Subcutaneous abdominal adipose tissue (tissue), 5 donors: ENCODE measurements at regions not wholly inside any gene's neighbourhood (a gene's known extent, or its start where the extent isn't known, plus 50 kb on each side); places are given as distances from the start of the nearest gene placed in this dataset.
"Not testable (repeated sequence)": the region's sequence is repeated elsewhere in the genome, so short reads cannot be mapped to it uniquely, and the experiment has no call there.

ENCODE experiments used
- H3K27ac ChIP-seq: one replicate; pipeline ENCODE4 v1.7.0; 2013; ENCODE audit warnings: low read depth, mild to moderate bottlenecking, inconsistent platforms, low read length, moderate library complexity
- H3K27me3 ChIP-seq, 5 donors: one replicate each; pipeline ENCODE4 v1.7.0; 2013; ENCODE audit warnings: low read length in 5 of 5, inconsistent platforms in 1 of 5; ENCODE audit not compliant: control insufficient read depth in 5 of 5, insufficient read depth in 4 of 5
- H3K36me3 ChIP-seq, 5 donors: one replicate each; pipeline ENCODE4 v1.7.0; 2013; ENCODE audit warnings: low read length in 5 of 5; ENCODE audit not compliant: control insufficient read depth in 5 of 5, insufficient read depth in 5 of 5
- H3K4me1 ChIP-seq, 5 donors: one replicate each; pipeline ENCODE4 v1.7.0; 2013; ENCODE audit warnings: low read length in 5 of 5, mild to moderate bottlenecking in 3 of 5, moderate library complexity in 1 of 5; ENCODE audit not compliant: control insufficient read depth in 5 of 5, insufficient read depth in 5 of 5
- H3K4me3 ChIP-seq, 5 donors: one replicate each; pipeline ENCODE4 v1.7.0; 2013; ENCODE audit warnings: low read length in 5 of 5, low read depth in 1 of 5
- H3K9ac ChIP-seq, 5 donors: one replicate each; pipeline ENCODE4 v1.7.0; 2013; ENCODE audit warnings: low read length in 5 of 5, mild to moderate bottlenecking in 4 of 5, moderate library complexity in 3 of 5
- H3K9me3 ChIP-seq, 5 donors: one replicate each; pipeline ENCODE4 v1.7.0; 2013; ENCODE audit warnings: low read length in 5 of 5; ENCODE audit not compliant: control insufficient read depth in 5 of 5
- donor health status: healthy.
- donor health status: healthy.
- donor health status: healthy.
- donor health status: healthy.
- donor health status: healthy.

DNA sequence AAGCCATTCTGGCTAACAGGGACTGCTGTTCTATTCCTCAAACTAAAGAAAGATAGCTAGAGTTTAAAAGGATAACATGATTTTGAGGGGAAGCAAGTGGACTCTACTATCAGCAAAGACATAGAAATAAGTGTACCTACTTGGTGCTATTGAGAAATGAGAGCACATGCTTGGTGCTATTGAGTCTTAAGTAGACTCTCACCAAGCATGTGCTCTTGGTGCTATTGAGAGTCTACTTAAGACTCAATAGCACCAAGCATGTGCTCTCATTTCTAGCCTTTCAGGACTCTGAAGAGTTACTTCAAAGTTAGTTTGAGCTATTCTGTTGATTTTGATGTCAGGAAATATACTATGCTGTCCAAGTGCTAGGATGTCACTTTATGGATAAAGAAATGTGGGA, 733.0 kb upstream of the ZWINT start:
- Histone ChIP-seq H3K9ac (no peak overlapping the region), H3K4me3 (no peak overlapping the region), H3K27ac (no peak overlapping the region), H3K9me3 (peaks cover 0 to 14% (median 0%) of the 10 kb centered on the region in 5 donors), H3K27me3 (no peaks in the 10 kb centered on the region), H3K36me3 (no peaks in the 10 kb centered on the region), H3K4me1 (no peaks in the 10 kb centered on the region)

DNA sequence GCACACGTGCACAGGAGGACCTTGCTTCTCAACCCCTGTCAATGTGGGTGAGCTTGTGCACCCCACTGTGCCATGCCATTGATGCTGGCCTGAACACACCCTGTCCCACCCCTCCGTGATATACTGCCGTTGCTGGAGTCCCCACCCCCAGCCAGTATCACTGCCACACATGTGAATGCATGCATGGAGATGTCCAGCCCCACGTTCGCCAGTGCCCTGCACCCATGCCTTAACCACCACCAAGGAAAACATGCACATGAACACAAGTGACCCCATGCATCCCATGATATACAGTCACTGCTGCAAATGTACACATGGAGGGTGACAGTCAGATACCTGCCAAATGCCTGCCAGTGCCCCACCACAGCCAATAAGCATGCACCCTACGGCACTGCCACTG, 692.5 kb upstream of the ZWINT start:
- peaks cover 0 to 22% (median 11%) of the 10 kb centered on the region in 5 donors for H3K9me3 ChIP-seq
- H3K36me3 ChIP-seq, result no peaks in the 10 kb centered on the region
- H3K27ac ChIP-seq, result no peak overlapping the region
- no peaks in the 10 kb centered on the region for H3K27me3 ChIP-seq
- no peak overlapping the region for H3K9ac ChIP-seq
- no peaks in the 10 kb centered on the region for H3K4me1 ChIP-seq
- no peak overlapping the region for H3K4me3 ChIP-seq

DNA sequence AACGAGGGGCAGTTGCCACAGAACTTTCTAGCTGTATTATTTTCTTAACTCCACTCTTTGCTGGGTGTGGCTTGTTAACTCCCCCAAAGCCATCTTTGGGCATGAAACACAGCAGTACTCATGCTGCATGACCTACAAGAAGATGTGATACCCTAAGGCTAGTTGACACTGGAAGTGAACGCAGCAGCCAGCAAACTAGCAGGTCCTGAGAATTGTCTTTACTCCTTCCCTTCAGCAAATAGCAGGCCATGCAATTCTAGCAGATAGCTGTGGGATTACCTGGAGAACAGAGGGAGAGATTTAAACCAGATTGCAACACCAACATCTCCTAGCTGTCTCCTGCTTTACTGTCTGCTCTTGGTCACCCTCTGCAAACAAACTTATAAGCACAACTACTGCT, 688.0 kb upstream of the ZWINT start:
- Histone ChIP-seq H3K27ac (no peak overlapping the region), H3K4me1 (no peaks in the 10 kb centered on the region), H3K9ac (no peak overlapping the region), H3K27me3 (no peaks in the 10 kb centered on the region), H3K4me3 (no peak overlapping the region), H3K36me3 (no peaks in the 10 kb centered on the region), H3K9me3 (peaks cover 0 to 22% (median 11%) of the 10 kb centered on the region in 5 donors)

DNA sequence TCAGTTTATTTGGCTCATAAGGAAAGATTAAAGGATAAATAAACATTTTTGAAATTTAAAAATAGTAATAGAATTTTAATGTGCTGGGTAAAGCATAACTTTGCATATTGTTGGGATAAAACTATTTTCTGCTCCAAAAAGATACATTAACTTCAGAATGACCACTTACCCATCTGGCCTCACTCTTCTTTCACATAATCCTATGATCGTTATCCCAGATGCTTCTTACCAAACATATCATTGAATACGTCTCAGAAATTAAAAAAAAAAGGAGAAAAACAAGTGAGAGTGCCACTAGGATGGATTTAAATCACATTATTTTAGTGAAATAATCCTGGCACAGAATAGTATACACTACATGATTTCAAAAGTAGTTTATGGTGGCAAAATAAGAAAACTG, 677.5 kb upstream of the ZWINT start:
- H3K27me3 ChIP-seq, result no peaks in the 10 kb centered on the region
- no peaks in the 10 kb centered on the region for H3K36me3 ChIP-seq
- no peak overlapping the region for H3K27ac ChIP-seq
- peaks cover 0 to 2% (median 0%) of the 10 kb centered on the region in 5 donors for H3K9me3 ChIP-seq
- no peak overlapping the region for H3K9ac ChIP-seq
- no peak overlapping the region for H3K4me3 ChIP-seq
- H3K4me1 ChIP-seq, result no peaks in the 10 kb centered on the region

DNA sequence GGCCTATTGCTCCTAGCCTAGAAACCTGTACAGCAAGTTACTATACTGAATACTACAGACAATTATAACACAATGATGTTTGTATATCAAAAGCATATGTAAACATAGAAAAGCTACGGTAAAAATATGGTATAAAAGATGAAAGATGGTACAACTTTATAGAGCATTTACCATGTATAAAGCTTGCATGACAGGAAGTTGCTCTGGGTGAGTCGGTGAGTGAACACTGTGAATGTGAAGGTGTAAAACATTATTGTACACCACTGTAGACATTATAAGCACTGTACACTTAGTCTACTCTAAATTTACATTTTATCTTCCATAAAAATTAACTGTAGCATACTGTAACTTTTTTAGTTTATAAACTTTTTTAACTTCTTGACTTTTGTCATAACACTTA, 674.3 kb upstream of the ZWINT start:
- H3K4me1 ChIP-seq, result no peaks in the 10 kb centered on the region
- no peak overlapping the region for H3K27ac ChIP-seq
- H3K9ac ChIP-seq, result no peak overlapping the region
- H3K27me3 ChIP-seq, result no peaks in the 10 kb centered on the region
- H3K9me3 ChIP-seq, result peaks cover 0 to 16% (median 9%) of the 10 kb centered on the region in 5 donors
- no peak overlapping the region for H3K4me3 ChIP-seq
- H3K36me3 ChIP-seq, result no peaks in the 10 kb centered on the region

DNA sequence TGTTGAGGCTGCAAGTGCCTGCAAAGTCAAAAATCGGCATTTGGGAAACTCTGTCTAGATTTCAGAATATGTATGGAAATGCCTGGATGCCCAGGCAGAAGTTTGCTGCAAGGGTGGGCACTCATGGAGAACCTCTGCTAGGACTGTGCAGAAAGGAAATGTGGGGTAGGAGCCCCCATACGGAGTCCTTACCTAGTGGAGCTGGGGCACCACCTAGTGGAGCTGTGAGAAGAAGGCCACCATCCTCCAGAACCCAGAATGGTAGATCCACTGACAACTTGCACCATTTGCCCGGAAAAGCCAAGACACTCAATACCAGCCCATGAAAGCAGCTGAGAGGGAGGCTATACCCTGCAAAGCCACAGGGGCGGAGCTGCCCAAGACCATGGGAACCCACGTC, 671.2 kb upstream of the ZWINT start:
- H3K9ac ChIP-seq, H3K4me1 ChIP-seq, H3K27me3 ChIP-seq, H3K27ac ChIP-seq, H3K4me3 ChIP-seq, H3K36me3 ChIP-seq: not testable (repeated sequence)
- H3K9me3 ChIP-seq, result peaks cover 0 to 19% (median 9%) of the 10 kb centered on the region in 5 donors

DNA sequence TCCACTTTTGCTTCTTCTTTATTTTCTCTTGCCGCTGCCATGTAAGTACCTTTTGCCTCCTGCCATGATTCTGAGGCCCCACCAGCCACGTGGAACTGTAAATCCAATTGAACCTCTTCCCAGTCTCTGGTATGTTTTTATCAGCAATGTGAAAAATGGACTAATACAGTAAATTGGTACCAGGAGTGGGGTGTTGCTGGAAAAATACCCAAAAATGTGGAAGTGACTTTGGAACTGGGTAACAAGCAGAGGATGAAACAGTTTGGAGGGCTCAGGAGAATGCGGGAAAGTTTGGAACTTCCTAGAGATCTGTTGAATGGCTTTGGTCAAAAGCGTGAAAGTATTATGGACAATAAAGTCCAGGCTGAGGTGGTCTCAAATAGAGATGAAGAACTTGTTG, 670.3 kb upstream of the ZWINT start:
- Histone ChIP-seq H3K27ac (no peak overlapping the region), H3K4me3 (peak overlapping the region in 1 of 5 donors; percentile 2), H3K9me3 (peaks cover 0 to 19% (median 9%) of the 10 kb centered on the region in 5 donors), H3K27me3 (no peaks in the 10 kb centered on the region), H3K4me1 (no peaks in the 10 kb centered on the region), H3K36me3 (no peaks in the 10 kb centered on the region), H3K9ac (no peak overlapping the region)

DNA sequence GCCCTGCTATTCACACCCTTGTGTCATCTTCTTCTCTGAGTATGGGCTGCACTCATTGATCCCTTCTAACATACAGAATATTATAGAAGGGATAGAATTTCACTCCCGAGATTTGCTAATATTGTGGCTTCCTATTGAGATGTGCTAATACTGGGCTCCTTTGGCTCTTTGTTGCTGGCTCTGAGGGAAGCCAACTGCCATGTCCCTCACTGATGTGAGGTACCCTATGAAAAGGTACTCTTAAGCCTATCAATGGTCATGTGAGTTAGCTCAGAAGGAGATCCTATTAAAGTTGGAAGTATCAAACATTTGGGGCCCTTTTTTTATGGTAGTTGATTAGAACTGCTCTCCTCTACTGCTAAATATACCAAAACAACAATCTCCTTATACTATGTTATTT, 665.2 kb upstream of the ZWINT start:
- no peaks in the 10 kb centered on the region for H3K36me3 ChIP-seq
- no peaks in the 10 kb centered on the region for H3K4me1 ChIP-seq
- H3K27ac ChIP-seq, result no peak overlapping the region
- H3K9ac ChIP-seq, result no peak overlapping the region
- peaks cover 0 to 9% (median under 1%) of the 10 kb centered on the region in 5 donors for H3K9me3 ChIP-seq
- no peaks in the 10 kb centered on the region for H3K27me3 ChIP-seq
- H3K4me3 ChIP-seq, result no peak overlapping the region

DNA sequence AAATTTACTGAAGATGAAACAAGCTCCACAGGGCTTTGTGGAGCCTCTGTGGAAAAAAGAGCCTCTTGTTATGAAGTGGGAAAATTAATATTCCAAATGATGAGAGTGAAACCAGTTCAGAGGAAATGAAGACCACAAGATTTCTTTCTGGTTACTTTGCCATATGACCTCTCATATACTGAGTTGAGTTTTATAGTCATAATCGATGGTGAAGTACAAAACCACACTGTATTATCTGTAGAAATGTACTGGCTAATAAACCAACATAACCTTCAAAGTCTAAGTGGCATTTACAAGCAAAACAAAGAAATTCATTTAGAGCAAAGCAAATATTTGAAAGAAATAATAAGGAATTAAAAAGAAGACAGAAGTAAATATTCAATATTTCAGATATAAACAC, 662.6 kb upstream of the ZWINT start:
- Histone ChIP-seq H3K4me1 (no peaks in the 10 kb centered on the region), H3K27ac (no peak overlapping the region), H3K9ac (no peak overlapping the region), H3K36me3 (no peaks in the 10 kb centered on the region), H3K4me3 (no peak overlapping the region), H3K27me3 (no peaks in the 10 kb centered on the region), H3K9me3 (peaks cover 0 to 3% (median 0%) of the 10 kb centered on the region in 5 donors)

DNA sequence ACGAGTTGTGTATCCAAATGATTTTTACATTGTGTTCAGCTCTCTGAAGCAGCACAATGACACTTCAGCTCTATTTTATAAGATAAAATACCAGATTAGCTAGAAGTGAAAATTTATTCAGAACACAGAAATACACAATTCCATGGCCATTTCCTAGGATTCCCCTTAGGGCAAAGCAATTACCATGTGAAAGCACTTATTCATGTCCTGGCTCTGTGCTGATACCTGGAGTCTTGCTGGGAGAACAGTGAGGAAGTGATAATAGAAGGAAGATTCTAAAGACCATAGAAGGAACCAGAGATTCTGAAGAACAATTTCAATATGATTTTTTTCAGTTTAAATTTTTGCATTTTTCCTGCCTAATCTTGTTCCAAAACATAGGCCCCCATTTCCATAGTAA, 657.4 kb upstream of the ZWINT start:
- Histone ChIP-seq H3K9me3 (peaks cover 0 to 7% (median 0%) of the 10 kb centered on the region in 5 donors), H3K27me3 (no peaks in the 10 kb centered on the region), H3K36me3 (no peaks in the 10 kb centered on the region), H3K4me1 (no peaks in the 10 kb centered on the region), H3K4me3 (no peak overlapping the region), H3K27ac (no peak overlapping the region), H3K9ac (no peak overlapping the region)
